ENCODE measurements at regions not wholly inside any gene's neighbourhood (a gene's known extent, or its start where the extent isn't known, plus 50 kb on each side); places are given as distances from the start of the nearest gene placed in this dataset.

GRCh38 chr6:4565301-4566250 is 210.6 kb upstream of the CDYL start:
- Mint-ChIP-seq H3K4me3 (no peak overlapping the region), H3K36me3 (no peaks in the 10 kb centered on the region), H3K27ac (no peak overlapping the region), H3K27me3 (peaks cover 11% of the 10 kb centered on the region), H3K4me1 (no peaks in the 10 kb centered on the region), H3K9me3 (peaks cover 5% of the 10 kb centered on the region)
- no peak for DNase-seq (ENCODE audit: low spot score in 2 of 2)
- no peak for ATAC-seq (ENCODE audit: low read depth)

GRCh38 chr6:4564801-4565271 is 211.4 kb upstream of the CDYL start:
- ATAC-seq (ENCODE audit: low read depth) (no peak), DNase-seq (ENCODE audit: low spot score in 2 of 2) (no peak)
- Mint-ChIP-seq H3K27ac (no peak overlapping the region), H3K36me3 (no peaks in the 10 kb centered on the region), H3K4me3 (no peak overlapping the region), H3K4me1 (peaks cover 2% of the 10 kb centered on the region), H3K27me3 (peaks cover 11% of the 10 kb centered on the region), H3K9me3 (peaks cover 5% of the 10 kb centered on the region)

GRCh38 chr6:4563877-4564276 is 212.3 kb upstream of the CDYL start:
- H3K27ac Mint-ChIP-seq, result no peak overlapping the region

GRCh38 chr6:4563156-4563555 is 213.0 kb upstream of the CDYL start:
- H3K4me1 Mint-ChIP-seq, result peaks cover 2% of the 10 kb centered on the region
- H3K9me3 Mint-ChIP-seq, result peaks cover 2% of the 10 kb centered on the region
- no peak overlapping the region for H3K27ac Mint-ChIP-seq
- peaks cover 15% of the 10 kb centered on the region for H3K27me3 Mint-ChIP-seq
- no peak overlapping the region for H3K4me3 Mint-ChIP-seq
- no peaks in the 10 kb centered on the region for H3K36me3 Mint-ChIP-seq
- no peak for DNase-seq (ENCODE audit: low spot score in 2 of 2)
- ATAC-seq (ENCODE audit: low read depth), result no peak

More at GRCh38 chr6:4563877-4564276, 212.3 kb upstream of the CDYL start:
- ATAC-seq (ENCODE audit: low read depth) (no peak), DNase-seq (ENCODE audit: low spot score in 2 of 2) (no peak)
- Mint-ChIP-seq H3K4me3 (no peak overlapping the region), H3K4me1 (peaks cover 2% of the 10 kb centered on the region), H3K9me3 (peaks cover 6% of the 10 kb centered on the region), H3K27me3 (peaks cover 13% of the 10 kb centered on the region), H3K36me3 (no peaks in the 10 kb centered on the region)

- H3K27ac Mint-ChIP-seq, result no peak overlapping the region
- peaks cover 17% of the 10 kb centered on the region for H3K27me3 Mint-ChIP-seq
- H3K4me3 Mint-ChIP-seq, result no peak overlapping the region
- DNase-seq (ENCODE audit: low spot score in 2 of 2) (no peak), ATAC-seq (ENCODE audit: low read depth) (no peak)
- H3K36me3 Mint-ChIP-seq, result no peaks in the 10 kb centered on the region
- peaks cover 2% of the 10 kb centered on the region for H3K4me1 Mint-ChIP-seq
- H3K9me3 Mint-ChIP-seq, result peaks cover 2% of the 10 kb centered on the region
These were observed 214.3 kb upstream of the CDYL start for GRCh38 chr6:4561773-4562400.

- Mint-ChIP-seq H3K27me3 (peaks cover 18% of the 10 kb centered on the region), H3K27ac (no peak overlapping the region), H3K9me3 (peaks cover 2% of the 10 kb centered on the region), H3K4me3 (no peak overlapping the region), H3K4me1 (peaks cover 2% of the 10 kb centered on the region), H3K36me3 (no peaks in the 10 kb centered on the region)
- ATAC-seq (ENCODE audit: low read depth) (no peak), DNase-seq (ENCODE audit: low spot score in 2 of 2) (no peak)
These were observed 215.1 kb upstream of the CDYL start for GRCh38 chr6:4561078-4561435.

- H3K4me1 Mint-ChIP-seq, result peaks cover 6% of the 10 kb centered on the region
- H3K27me3 Mint-ChIP-seq, result peaks cover 22% of the 10 kb centered on the region
- DNase-seq (ENCODE audit: low spot score in 2 of 2) (no peak), ATAC-seq (ENCODE audit: low read depth) (no peak)
- H3K36me3 Mint-ChIP-seq, result no peaks in the 10 kb centered on the region
- H3K27ac Mint-ChIP-seq, result no peak overlapping the region
- H3K4me3 Mint-ChIP-seq, result peak overlapping the region; percentile 53
- H3K9me3 Mint-ChIP-seq, result peaks cover 2% of the 10 kb centered on the region
These were observed 215.8 kb upstream of the CDYL start for GRCh38 chr6:4560221-4561077.

GRCh38 chr6:4559281-4559875 is 216.8 kb upstream of the CDYL start:
- Mint-ChIP-seq H3K27me3 (peaks cover 22% of the 10 kb centered on the region), H3K27ac (no peak overlapping the region), H3K9me3 (peaks cover 2% of the 10 kb centered on the region), H3K4me3 (no peak overlapping the region), H3K4me1 (peaks cover 6% of the 10 kb centered on the region), H3K36me3 (no peaks in the 10 kb centered on the region)
- DNase-seq (ENCODE audit: low spot score in 2 of 2) (no peak), ATAC-seq (ENCODE audit: low read depth) (no peak)

GRCh38 chr6:4554645-4555044 is 221.6 kb upstream of the CDYL start:
- Mint-ChIP-seq H3K36me3 (no peaks in the 10 kb centered on the region), H3K4me3 (no peak overlapping the region), H3K4me1 (peaks cover 10% of the 10 kb centered on the region), H3K9me3 (peaks cover 4% of the 10 kb centered on the region), H3K27ac (no peak overlapping the region), H3K27me3 (peaks cover 31% of the 10 kb centered on the region)
- no peak for DNase-seq (ENCODE audit: low spot score in 2 of 2)
- ATAC-seq (ENCODE audit: low read depth), result no peak

GRCh38 chr6:4553387-4553786 is 222.8 kb upstream of the CDYL start:
- no peak overlapping the region for H3K27ac Mint-ChIP-seq
- peaks cover 4% of the 10 kb centered on the region for H3K9me3 Mint-ChIP-seq
- H3K4me1 Mint-ChIP-seq, result peaks cover 10% of the 10 kb centered on the region
- no peak overlapping the region for H3K4me3 Mint-ChIP-seq
- H3K27me3 Mint-ChIP-seq, result peaks cover 28% of the 10 kb centered on the region
- DNase-seq (ENCODE audit: low spot score in 2 of 2), result no peak
- H3K36me3 Mint-ChIP-seq, result no peaks in the 10 kb centered on the region
- ATAC-seq (ENCODE audit: low read depth), result no peak

- Mint-ChIP-seq H3K4me3 (no peak overlapping the region), H3K27ac (no peak overlapping the region), H3K4me1 (peaks cover 7% of the 10 kb centered on the region), H3K9me3 (peaks cover 4% of the 10 kb centered on the region), H3K36me3 (no peaks in the 10 kb centered on the region), H3K27me3 (peaks cover 17% of the 10 kb centered on the region)
- ATAC-seq (ENCODE audit: low read depth), result peak; percentile 35
- no peak for DNase-seq (ENCODE audit: low spot score in 2 of 2)
These were observed 226.0 kb upstream of the CDYL start for GRCh38 chr6:4550227-4550597.

- H3K4me3 Mint-ChIP-seq, result no peak overlapping the region
- DNase-seq (ENCODE audit: low spot score in 2 of 2) (no peak), ATAC-seq (ENCODE audit: low read depth) (no peak)
- H3K36me3 Mint-ChIP-seq, result no peaks in the 10 kb centered on the region
- H3K27ac Mint-ChIP-seq, result no peak overlapping the region
- H3K4me1 Mint-ChIP-seq, result peaks cover 7% of the 10 kb centered on the region
- H3K9me3 Mint-ChIP-seq, result peaks cover 4% of the 10 kb centered on the region
- H3K27me3 Mint-ChIP-seq, result peaks cover 17% of the 10 kb centered on the region
These were observed 226.5 kb upstream of the CDYL start for GRCh38 chr6:4549556-4550226.

GRCh38 chr6:4545893-4546292 is 230.3 kb upstream of the CDYL start:
- no peak for ATAC-seq (ENCODE audit: low read depth)
- Mint-ChIP-seq H3K27ac (no peak overlapping the region), H3K27me3 (peaks cover 4% of the 10 kb centered on the region), H3K9me3 (peaks cover 6% of the 10 kb centered on the region), H3K4me1 (peaks cover 3% of the 10 kb centered on the region), H3K36me3 (no peaks in the 10 kb centered on the region), H3K4me3 (no peak overlapping the region)
- no peak for DNase-seq (ENCODE audit: low spot score in 2 of 2)
